Hepatocyte (in vitro differentiated cells): ENCODE measurements at regions not wholly inside any gene's neighbourhood (a gene's known extent, or its start where the extent isn't known, plus 50 kb on each side); places are given as distances from the start of the nearest gene placed in this dataset.
A peak's percentile ranks its signal among the peaks of the same experiment; 100 is the strongest.

Experiments used
- DNase-seq: peaks from one replicate; pipeline ENCODE4 v3.0.0-alpha.2; 2016; ENCODE audit warnings: low spot score
- H2AFZ ChIP-seq: fragments of 200-600 bp; sonication (generic); 2 replicates; pipeline ENCODE4 v1.6.0; 2016; ENCODE audit warnings: antibody characterized with exemption, mild to moderate bottlenecking
- H3K27ac ChIP-seq: fragments of 200-600 bp; sonication (generic); 2 replicates; pipeline ENCODE4 v1.5.1; 2016; ENCODE audit warnings: mild to moderate bottlenecking
- H3K27me3 ChIP-seq: fragments of 200-600 bp; sonication (generic); 2 replicates; pipeline ENCODE4 v1.6.1; 2016
- H3K36me3 ChIP-seq: fragments of 200-600 bp; sonication (generic); replicated peaks from 2 replicates; pipeline ENCODE4 v1.5.1; 2016; ENCODE audit warnings: low read depth; ENCODE audit not compliant: insufficient read depth
- H3K4me1 ChIP-seq: fragments of 200-600 bp; sonication (generic); 2 replicates; pipeline ENCODE4 v1.5.1; 2016; ENCODE audit warnings: mild to moderate bottlenecking, moderate library complexity; ENCODE audit not compliant: insufficient read depth
- H3K4me2 ChIP-seq: fragments of 200-600 bp; sonication (generic); 2 replicates; pipeline ENCODE4 v1.6.0; 2016
- H3K4me3 ChIP-seq: fragments of 200-600 bp; sonication (generic); 2 replicates; pipeline ENCODE4 v1.5.1; 2016; ENCODE audit warnings: mild to moderate bottlenecking
- H3K79me2 ChIP-seq: fragments of 200-600 bp; sonication (generic); 2 replicates; pipeline ENCODE4 v1.6.0; 2017; ENCODE audit warnings: mild to moderate bottlenecking
- H3K9me2 ChIP-seq: fragments of 200-600 bp; sonication (generic); replicated peaks from 2 replicates; pipeline ENCODE4 v1.6.0; 2017; ENCODE audit warnings: mild to moderate bottlenecking; ENCODE audit not compliant: insufficient read depth
- H3K9me3 ChIP-seq: fragments of 200-600 bp; sonication (generic); 2 replicates; pipeline ENCODE4 v1.5.1; 2016; ENCODE audit warnings: low read depth, mild to moderate bottlenecking
- H4K20me1 ChIP-seq: fragments of 200-600 bp; sonication (generic); 2 replicates; pipeline ENCODE4 v1.6.0; 2016; ENCODE audit warnings: mild to moderate bottlenecking; ENCODE audit not compliant: insufficient read depth, poor library complexity, severe bottlenecking
- CTCF ChIP-seq: fragments of 200-600 bp; sonication (generic); IDR thresholded peaks from 2 replicates; pipeline ENCODE4 v1.5.1; 2016; ENCODE audit warnings: antibody characterized with exemption, mild to moderate bottlenecking; ENCODE audit not compliant: poor library complexity
- EZH2 ChIP-seq: fragments of 200-600 bp; sonication (generic); IDR thresholded peaks from 2 replicates; pipeline ENCODE4 v1.6.1; 2016; ENCODE audit warnings: antibody characterized with exemption, mild to moderate bottlenecking, borderline replicate concordance
- EZH2phosphoT487 ChIP-seq: fragments of 200-600 bp; sonication (generic); IDR thresholded peaks from one replicate; pipeline ENCODE4 v1.6.1; 2018; ENCODE audit warnings: antibody characterized with exemption, mild to moderate bottlenecking, low read depth, moderate library complexity; ENCODE audit not compliant: unreplicated experiment, severe bottlenecking
- WGBS: methylation state at CpG from one replicate; pipeline ENCODE4 v1.1.6; 2016; ENCODE audit warnings: low lambda C conversion rate; ENCODE audit errors: missing lambda C conversion rate; 5-methylcytosine and 5-hydroxymethylcytosine counted together

- no peaks in the 10 kb centered on the region for H3K9me3 ChIP-seq
- TF ChIP-seq CTCF (no peak), EZH2phosphoT487 (no peak), EZH2 (no peak)
- H3K79me2 ChIP-seq, result no peaks in the 10 kb centered on the region
- whole genome bisulfite sequencing, result 62% methylated on average over 4 of the region's 4 CpGs
- H3K27me3 ChIP-seq, result no peaks in the 10 kb centered on the region
- H3K4me1 ChIP-seq, result peaks cover 6% of the 10 kb centered on the region
- no peaks in the 10 kb centered on the region for H3K36me3 ChIP-seq
- H3K4me3 ChIP-seq, result no peak overlapping the region
- no peak overlapping the region for H3K4me2 ChIP-seq
- no peaks in the 10 kb centered on the region for H4K20me1 ChIP-seq
- no peaks in the 10 kb centered on the region for H3K9me2 ChIP-seq
- peak overlapping the region; percentile 36 for H3K27ac ChIP-seq
- DNase-seq, result no peak
- no peak overlapping the region for H2AFZ ChIP-seq
Observed at GRCh38 chr7:25805027-25805687, 346.8 kb upstream of the NFE2L3 start.

GRCh38 chr7:25807086-25807611, 344.8 kb upstream of the NFE2L3 start:
- Histone ChIP-seq H3K36me3 (no peaks in the 10 kb centered on the region), H3K9me3 (no peaks in the 10 kb centered on the region), H3K27ac (peak overlapping the region; percentile 11), H3K9me2 (no peaks in the 10 kb centered on the region), H2AFZ (no peak overlapping the region), H3K79me2 (no peaks in the 10 kb centered on the region), H3K27me3 (no peaks in the 10 kb centered on the region), H3K4me1 (peaks cover 6% of the 10 kb centered on the region), H4K20me1 (no peaks in the 10 kb centered on the region), H3K4me2 (no peak overlapping the region), H3K4me3 (no peak overlapping the region)
- 40% methylated on average over 1 of the region's 1 CpG for WGBS
- TF ChIP-seq EZH2phosphoT487 (no peak), CTCF (no peak), EZH2 (no peak)
- no peak for DNase-seq

DNA sequence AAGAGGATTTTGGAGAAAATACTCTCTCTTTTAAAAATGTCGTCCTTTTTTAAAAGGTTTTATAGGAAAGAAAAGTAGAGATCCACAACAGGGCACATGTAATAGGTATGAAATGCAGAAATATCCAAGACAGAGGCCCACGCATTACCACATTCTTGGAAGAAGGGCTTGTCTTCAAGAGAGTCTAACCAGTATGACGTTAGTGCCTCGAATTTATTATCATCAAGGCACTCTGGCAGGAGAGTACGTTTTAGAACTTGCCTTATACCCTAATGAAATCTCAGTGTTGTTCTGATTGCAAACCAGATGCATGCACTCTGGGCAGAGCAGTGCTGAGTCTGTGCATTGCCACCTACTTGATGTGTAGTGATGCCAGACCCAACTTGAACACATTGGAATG, 342.6 kb upstream of the NFE2L3 start:
- Histone ChIP-seq H3K4me1 (peaks cover 12% of the 10 kb centered on the region), H3K4me3 (no peak overlapping the region), H3K9me2 (no peaks in the 10 kb centered on the region), H3K9me3 (no peaks in the 10 kb centered on the region), H3K27me3 (no peaks in the 10 kb centered on the region), H3K79me2 (no peaks in the 10 kb centered on the region), H3K36me3 (no peaks in the 10 kb centered on the region), H3K4me2 (no peak overlapping the region), H3K27ac (peak overlapping the region; percentile 51), H2AFZ (no peak overlapping the region), H4K20me1 (no peaks in the 10 kb centered on the region)
- no peak for DNase-seq
- TF ChIP-seq CTCF (no peak), EZH2phosphoT487 (no peak), EZH2 (no peak)
- 62% methylated on average over 5 of the region's 5 CpGs for WGBS
